PFSK-1 (cell line): ENCODE measurements at regions not wholly inside any gene's neighbourhood (a gene's known extent, or its start where the extent isn't known, plus 50 kb on each side); places are given as distances from the start of the nearest gene placed in this dataset.

ENCODE experiments used
- FOXP2 ChIP-seq: optimal IDR thresholded peaks from 2 replicates; pipeline ENCODE3; 2011; ENCODE audit warnings: borderline replicate concordance, control low read depth, inconsistent platforms; ENCODE audit not compliant: insufficient read depth; ENCODE audit errors: extremely low read length, extremely low read depth
- POLR2AphosphoS5 ChIP-seq: IDR thresholded peaks from 2 replicates; pipeline ENCODE4 v1.6.1; 2012; ENCODE audit warnings: low read depth, mild to moderate bottlenecking, control low read depth, low read length, moderate library complexity
- SIN3A ChIP-seq: IDR thresholded peaks from 2 replicates; pipeline ENCODE4 v1.6.1; 2012; ENCODE audit warnings: mild to moderate bottlenecking, low read length, moderate library complexity, borderline replicate concordance; ENCODE audit not compliant: insufficient read depth
- TAF1 ChIP-seq: IDR thresholded peaks from 2 replicates; pipeline ENCODE4 v1.6.1; 2012; ENCODE audit warnings: low read length, control low read depth, borderline replicate concordance; ENCODE audit not compliant: insufficient read depth
- TF ChIP-seq, protein P1 (sequence below), 2 experiments: IDR thresholded peaks; 2 replicates each; pipeline versions ENCODE4 v1.6.1 to v1.8.0; 2011 to 2012; ENCODE audit warnings: low read depth in 2 of 2, low read length in 2 of 2, control low read depth in 1 of 2, inconsistent platforms in 1 of 2, mild to moderate bottlenecking in 1 of 2, moderate library complexity in 1 of 2; ENCODE audit not compliant: insufficient read depth in 1 of 2

DNA sequence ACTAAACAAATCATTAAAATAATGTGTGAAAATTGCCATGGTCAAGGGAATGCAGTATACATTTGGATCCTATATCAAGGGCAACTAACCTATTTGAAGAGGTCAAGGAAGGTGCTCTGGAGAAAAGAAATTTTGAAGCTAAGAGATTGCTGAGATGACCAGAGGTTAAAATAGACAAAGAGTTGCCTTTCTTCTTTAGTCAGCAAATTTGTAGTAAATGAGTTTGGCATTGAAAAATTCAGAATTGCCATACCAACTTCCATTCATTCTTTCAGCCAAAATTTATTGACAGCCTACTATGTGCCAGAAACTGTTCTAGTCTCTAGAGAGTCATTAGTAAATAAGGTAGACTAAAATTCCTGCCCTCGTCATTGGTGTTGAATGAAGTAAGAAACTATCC, 396.2 kb downstream of the BCL11A start:
- TF ChIP-seq POLR2AphosphoS5 (no peak), TAF1 (no peak), SIN3A (no peak), FOXP2 (no peak)
- TF ChIP-seq, protein P1, sequence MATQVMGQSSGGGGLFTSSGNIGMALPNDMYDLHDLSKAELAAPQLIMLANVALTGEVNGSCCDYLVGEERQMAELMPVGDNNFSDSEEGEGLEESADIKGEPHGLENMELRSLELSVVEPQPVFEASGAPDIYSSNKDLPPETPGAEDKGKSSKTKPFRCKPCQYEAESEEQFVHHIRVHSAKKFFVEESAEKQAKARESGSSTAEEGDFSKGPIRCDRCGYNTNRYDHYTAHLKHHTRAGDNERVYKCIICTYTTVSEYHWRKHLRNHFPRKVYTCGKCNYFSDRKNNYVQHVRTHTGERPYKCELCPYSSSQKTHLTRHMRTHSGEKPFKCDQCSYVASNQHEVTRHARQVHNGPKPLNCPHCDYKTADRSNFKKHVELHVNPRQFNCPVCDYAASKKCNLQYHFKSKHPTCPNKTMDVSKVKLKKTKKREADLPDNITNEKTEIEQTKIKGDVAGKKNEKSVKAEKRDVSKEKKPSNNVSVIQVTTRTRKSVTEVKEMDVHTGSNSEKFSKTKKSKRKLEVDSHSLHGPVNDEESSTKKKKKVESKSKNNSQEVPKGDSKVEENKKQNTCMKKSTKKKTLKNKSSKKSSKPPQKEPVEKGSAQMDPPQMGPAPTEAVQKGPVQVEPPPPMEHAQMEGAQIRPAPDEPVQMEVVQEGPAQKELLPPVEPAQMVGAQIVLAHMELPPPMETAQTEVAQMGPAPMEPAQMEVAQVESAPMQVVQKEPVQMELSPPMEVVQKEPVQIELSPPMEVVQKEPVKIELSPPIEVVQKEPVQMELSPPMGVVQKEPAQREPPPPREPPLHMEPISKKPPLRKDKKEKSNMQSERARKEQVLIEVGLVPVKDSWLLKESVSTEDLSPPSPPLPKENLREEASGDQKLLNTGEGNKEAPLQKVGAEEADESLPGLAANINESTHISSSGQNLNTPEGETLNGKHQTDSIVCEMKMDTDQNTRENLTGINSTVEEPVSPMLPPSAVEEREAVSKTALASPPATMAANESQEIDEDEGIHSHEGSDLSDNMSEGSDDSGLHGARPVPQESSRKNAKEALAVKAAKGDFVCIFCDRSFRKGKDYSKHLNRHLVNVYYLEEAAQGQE (IDR thresholded peaks at IDR 0.05; ENCODE audit: insufficient read depth in 1 of 2, low read depth in 2 of 2, low read length in 2 of 2) = no peak
